Hippocampal formation (tissue), 2 donors: ENCODE measurements at regions not wholly inside any gene's neighbourhood (a gene's known extent, or its start where the extent isn't known, plus 50 kb on each side); places are given as distances from the start of the nearest gene placed in this dataset.

ENCODE experiments used
- DNase-seq, 2 donors: peaks; one replicate each; lab custom pipeline; 2025; lab: John Stamatoyannopoulos, UW

DNA sequence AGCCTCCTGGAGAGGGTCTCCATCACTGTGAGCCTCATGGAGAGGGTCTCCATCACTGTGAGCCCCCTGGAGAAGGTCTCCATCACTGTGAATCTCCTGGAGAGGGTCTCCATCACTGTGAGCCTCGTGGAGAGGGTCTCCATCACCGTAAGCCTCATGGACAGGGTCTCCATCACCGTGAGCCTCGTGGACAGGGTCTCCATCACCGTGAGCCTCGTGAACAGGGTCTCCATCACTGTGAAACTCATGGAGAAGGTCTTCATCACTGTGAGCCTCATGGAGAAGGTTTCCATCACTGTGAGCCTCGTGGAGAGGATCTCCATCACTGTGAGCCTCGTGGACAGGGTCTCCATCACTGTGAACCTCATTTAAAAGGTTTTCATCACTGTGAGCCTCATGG lies 140.0 kb downstream of the ERMARD start:
- DNase-seq, result no peak

DNA sequence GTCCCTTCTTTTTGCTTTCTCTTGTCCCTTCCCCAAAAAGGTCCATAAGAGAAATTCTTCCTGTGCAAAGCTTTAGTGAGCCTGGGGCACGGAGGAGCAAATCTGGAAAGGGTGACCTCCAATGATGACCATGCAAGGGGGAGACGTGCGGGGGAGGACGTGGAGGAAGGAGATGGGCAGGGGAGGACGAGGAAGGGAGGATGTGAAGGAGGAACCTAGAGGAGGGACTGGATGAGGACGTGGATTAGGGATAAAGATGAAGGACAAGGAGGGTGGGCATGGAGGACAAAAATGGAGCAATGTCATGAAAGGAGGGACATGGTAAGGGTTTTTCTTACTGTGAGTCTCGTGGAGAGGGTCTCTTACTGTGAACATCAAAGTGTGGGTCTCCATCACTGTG lies 139.5 kb downstream of the ERMARD start:
- no peak for DNase-seq

DNA sequence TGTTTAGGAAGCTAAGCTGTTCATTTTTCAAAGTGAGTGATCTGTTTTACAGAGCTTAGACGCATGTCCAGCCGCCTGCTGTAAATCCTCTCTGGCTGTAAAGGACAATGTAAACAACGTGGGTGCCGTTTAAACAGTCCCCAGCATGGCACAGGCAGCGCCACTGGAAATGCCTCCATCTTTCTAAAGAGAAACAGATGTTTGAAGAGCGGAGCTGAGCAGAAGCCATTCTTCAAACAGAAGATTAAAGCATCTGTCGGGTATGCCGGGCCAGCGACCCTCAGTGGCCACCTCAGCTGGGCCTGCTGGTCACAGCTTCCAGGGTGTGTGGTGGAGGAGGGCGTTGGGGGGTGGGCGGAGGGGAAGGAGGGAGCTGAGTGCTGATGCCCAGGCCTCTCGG lies 138.6 kb downstream of the ERMARD start:
- DNase-seq, result no peak

DNA sequence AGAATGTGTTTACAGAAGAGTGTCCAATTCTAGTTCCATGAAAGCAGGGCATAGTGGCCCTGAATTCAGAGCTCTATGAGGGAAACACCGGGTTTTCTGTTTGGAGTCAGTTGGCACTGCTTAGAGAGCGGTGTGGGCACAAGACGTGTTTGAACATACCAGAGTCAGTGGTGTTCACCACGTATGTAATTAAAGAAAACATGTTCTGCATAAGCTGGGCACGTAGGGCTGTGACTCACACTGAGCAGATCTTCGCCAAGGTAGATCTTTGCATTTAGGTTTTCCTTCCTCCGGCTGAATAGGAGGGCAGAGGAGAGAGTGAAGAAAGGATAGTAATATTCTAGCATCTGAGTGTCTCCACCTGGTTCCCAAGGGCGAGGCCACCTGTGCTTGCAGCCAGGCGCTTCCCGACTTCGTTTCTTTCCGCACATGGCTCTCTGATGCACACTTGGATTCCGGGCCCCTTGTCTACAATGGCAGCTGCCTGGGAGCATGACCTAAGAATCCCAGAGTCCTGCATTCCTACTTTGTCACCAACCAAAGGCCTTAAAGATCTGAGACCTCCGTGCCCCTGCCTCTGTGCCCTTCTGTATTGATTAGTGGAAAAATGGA lies 136.2 kb downstream of the ERMARD start:
- no peak for DNase-seq

DNA sequence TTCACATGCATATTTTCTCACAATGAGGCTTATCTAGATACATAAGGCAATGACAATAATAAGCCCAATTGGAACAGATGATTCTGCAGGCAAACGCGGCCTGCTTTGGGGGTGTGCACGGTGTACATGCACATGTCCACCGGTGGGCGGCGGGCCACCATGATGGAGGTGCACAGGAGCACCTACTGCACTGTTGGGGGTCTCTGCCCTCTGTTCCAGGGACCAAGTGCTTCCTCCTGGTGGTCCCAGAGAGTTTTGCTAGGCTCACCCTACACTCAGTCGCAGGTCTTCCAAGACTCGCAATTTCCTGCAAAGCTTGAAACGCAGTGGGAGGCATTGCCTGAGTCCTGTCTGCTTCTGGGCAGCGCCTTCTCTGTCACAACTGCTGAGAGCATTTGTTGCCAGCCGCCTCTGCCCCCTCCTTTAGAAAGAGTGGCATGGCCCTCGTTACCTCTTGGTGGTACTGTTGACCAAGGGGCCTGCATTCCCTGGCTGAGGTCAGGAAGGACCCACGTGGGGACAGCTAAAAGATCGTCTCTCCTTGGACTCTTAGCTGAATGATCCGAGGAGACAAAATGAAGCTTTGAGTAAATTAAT lies 135.3 kb downstream of the ERMARD start:
- DNase-seq, result no peak

DNA sequence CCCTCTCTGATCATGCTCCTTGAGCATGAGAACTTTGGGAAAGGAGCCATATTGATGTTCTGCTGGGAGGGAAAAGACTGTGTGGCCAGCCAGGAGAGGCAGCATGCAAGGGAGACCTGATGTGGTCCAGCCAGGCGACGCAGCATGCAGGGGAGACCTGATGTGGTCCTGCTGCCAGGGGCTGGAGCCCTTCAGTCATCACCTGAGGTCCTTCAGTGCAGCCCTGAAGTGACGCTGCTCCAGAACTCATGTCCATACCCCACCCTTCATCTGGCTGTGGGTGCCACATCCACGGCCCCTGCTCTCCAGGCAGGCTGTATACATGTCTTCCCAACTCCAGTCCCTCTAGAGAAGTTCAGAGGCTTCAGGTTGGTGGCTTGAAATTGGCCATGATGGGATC lies 134.4 kb downstream of the ERMARD start:
- DNase-seq, result no peak

GRCh38 chr6:169885131-169885530 lies 133.7 kb downstream of the ERMARD start:
- no peak for DNase-seq

DNA sequence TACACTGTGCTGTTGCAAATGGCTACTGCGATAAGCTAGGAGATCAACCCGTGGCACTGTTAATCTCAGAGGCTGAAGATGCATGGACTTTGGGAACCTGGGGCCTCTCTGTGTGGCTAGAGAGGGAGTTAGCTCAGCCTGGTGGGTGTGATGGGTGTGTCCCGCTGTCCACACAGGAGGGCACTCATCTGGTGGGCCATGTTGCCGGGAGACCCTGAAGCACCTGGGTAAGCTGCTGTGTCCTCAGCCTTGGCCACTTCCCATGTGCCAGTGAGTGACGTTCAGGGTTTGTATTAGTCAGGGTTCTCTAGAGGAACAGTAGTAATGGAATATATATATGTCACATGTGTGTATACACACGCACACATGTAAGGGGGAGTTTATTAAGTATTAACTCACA lies 132.7 kb downstream of the ERMARD start:
- no peak for DNase-seq

DNA sequence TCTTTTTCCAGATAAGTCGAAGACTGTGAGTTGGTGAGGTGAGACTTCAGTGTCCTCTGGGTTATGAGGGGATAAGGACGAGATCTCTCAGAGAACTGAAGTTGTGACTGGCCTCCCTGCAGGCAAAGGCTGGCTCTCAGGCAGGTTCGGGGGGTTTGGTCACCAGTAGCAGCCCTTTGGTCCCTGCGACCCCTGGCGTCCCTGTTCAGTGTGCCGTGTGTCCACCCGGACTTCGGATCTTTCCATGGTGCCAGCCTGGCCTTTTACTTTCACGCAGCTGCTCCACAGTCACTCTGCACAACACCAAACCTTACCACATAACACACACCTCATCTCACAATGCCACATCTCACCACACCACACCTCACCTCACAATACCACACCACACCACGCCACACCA lies 131.9 kb downstream of the ERMARD start:
- no peak for DNase-seq

DNA sequence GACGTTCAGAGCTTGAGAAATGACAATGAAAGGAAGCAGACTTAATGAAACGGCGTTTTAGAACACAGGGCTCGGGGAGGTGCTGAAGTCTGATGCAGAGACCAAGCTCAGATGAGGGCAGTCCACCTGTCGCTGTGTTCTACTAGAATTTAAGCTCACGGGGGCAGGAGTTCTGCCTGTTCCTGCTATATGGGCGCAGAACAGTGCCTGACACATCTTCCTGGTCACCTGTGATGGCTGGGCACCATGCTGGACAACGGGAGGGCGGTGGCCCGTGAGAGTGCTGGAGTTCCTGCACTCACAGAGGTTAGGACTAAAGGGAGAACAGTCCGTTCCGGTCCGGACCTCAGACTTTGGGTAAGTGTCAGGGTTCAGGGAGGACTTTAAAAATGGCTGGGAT lies 130.6 kb downstream of the ERMARD start:
- DNase-seq, result no peak

DNA sequence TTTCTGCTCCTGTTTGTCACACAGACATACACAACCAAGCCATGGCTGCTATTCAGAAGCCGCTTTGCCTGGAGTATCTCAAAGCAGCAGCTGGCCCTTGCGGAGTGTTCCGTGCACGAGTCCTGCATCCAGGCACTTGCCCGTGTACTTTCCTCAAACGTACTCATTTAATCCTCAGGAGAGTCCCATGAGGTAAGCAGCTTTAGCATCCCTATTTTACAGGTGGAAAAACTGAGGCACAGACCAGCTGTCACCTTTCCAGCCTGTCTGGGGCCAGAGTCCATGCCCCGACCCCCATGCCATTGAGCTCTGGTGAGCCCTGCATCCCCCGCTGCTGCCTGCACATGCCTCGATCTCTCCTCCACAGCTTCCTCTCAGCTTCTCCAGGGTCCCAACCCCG lies 130.0 kb downstream of the ERMARD start:
- no peak for DNase-seq

GRCh38 chr6:169880516-169880915 lies 129.1 kb downstream of the ERMARD start:
- DNase-seq, result no peak

DNA sequence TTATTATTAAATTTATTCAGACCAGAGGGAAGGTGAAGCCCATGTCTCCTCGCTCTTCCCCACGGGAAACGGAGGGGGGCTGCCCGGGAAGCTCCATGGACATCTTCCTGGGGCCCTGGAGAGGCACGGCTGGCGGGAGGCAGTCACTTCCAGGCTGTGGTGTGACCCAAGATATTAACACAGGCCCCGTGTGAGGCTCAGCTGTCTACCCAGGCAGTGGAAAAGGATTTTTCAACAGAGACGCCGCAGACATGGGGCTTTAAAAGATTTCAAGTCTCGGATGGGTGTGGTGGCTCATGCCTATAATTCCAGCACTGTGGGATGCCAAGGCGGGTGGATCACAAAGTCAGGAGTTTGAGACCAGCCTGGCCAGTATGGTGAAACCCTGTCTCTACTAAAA lies 117.9 kb downstream of the ERMARD start:
- no peak for DNase-seq

- no peak for DNase-seq
Measured at GRCh38 chr6:169868458-169868857, 117.0 kb downstream of the ERMARD start.

GRCh38 chr6:169867751-169868191 lies 116.3 kb downstream of the ERMARD start:
- no peak for DNase-seq

DNA sequence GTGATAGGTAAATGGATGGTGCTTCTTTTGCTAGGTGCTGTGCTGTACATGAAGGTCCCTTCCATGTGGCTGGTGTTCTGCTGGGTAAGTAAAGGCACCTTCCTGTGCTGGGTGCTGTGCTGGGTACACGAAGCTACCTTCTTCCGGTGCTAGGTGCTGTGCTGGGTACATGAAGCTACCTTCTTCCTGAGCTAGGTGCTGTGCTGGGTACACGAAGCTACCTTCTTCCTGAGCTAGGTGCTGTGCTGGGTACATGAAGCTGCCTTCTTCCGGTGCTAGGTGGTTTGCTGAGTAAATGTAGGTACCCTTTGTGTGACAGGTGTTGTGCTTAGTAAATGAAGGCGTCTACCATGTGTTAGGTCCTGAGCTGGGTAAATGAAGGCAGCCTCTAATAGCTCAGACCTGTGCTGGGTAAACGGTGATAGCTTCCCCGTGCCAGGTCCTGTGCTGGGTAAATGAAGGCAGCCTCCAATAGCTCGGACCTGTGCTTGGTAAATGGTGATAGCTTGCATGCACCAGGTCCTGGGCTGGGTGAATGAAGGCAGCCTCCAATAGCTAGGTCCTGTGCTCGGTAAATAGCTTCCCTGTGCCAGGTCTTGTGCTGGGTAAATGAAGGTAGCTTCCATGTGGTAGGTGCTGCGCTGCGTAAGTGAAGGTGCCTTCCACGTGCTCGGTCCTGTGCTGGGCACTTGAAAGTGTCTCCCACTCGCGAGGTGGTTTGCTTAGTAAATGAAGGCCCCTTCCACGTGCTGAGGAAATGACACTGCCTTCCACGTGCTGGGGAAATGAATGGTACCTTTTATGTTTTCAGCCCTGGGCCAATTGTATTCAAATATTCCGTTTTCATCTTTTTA lies 115.5 kb downstream of the ERMARD start:
- DNase-seq, result no peak

GRCh38 chr6:169866140-169866534 lies 114.7 kb downstream of the ERMARD start:
- DNase-seq, result no peak

DNA sequence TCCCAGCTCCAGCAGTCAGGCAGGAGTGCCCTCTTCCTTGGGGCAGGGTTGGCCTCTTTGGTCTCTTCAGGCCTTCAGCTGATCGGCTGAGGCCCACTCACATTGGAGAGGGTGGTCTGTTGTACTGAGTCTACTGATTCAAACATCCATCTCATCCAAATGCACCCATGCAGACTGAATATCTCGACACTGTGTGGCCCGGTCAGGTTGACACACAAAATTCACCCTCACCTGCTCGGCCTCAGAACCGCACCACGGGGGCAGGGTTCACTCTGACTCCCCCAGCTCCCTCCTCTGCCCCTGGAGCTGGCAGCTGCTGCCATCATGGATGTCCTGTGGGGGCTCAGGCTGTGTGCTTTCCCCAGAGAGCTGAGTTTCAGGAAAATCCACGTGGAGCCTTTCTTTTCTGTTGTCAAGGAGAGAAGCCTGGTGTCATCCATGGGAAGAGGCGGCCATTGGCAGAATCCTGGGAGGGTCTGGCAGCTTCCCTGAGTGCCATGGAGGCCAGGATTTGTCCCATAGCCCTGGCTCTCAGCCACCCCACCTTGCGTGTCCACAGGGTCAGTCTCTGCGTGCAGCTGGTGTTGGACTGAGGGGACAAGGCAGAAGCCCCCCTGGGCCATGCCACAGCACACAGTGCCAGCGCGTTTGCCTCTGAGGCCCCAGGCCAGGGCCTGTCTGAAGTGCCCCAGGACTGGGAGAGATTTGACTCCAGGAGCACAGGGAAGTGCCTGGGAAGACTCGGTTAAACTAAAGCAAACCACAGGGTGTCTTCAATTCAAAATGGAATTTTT lies 114.1 kb downstream of the ERMARD start:
- no peak for DNase-seq

GRCh38 chr6:169864148-169865020 lies 113.0 kb downstream of the ERMARD start:
- DNase-seq, result no peak

- no peak for DNase-seq
Measured at GRCh38 chr6:169863710-169864109, 112.3 kb downstream of the ERMARD start.

DNA sequence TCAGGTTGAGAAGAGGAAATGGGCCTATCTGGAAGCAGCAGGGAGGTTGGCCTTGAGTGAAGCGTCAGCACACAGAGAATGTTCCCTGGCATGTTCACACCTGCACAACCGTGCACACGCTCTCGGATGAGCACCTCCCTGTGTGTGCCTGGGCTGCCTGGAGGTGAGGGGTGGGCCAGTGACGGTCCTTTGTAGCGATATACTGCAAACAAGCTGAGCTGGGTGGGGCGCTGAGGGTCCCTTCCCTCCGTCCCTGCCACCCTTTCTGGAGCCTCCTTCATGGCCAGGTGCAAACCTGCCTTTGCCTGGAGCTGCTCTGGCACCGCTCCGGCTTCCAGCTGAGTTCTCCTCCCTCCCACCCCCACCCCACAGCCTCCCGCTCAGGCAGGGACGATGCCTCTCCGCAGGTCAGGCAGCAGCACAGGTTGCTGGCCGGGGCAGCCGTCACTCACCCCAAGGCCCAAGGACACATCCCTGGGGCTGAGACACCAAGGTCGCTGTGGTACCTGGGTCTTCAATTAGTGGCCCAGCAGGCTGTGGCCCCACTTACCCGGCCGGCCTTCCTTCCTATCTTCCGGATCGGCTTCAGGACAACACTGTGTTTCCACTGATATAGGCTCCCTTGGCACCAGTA lies 111.6 kb downstream of the ERMARD start:
- no peak for DNase-seq
